Endothelial cell of umbilical vein (primary cell): ENCODE measurements at regions not wholly inside any gene's neighbourhood (a gene's known extent, or its start where the extent isn't known, plus 50 kb on each side); places are given as distances from the start of the nearest gene placed in this dataset.

Source experiments
- BruUV-seq: library from RNA; stranded (reverse); fragments of 400-500 nt; replicated peaks from 2 replicates; lab custom pipeline; 2021; lab: Mats Ljungman, UMichigan
- CTCF ChIA-PET: fragments of 300-600, 350-600 bp; sonication (Branson Sonifier 250); formaldehyde crosslinking; loops from one replicate; lab custom pipeline; 2021; ENCODE audit warnings: antibody characterized with exemption, inconsistent platforms; lab: Charles Lee
- POLR2A ChIA-PET: fragments of 300-600, 350-600 bp; sonication (Branson Sonifier 250); formaldehyde crosslinking; loops from one replicate; lab custom pipeline; 2021; ENCODE audit warnings: antibody characterized with exemption, inconsistent platforms; lab: Charles Lee
- DNase-seq: peaks from one replicate; pipeline ENCODE4 v3.0.0-alpha.2; 2011; ENCODE audit warnings: low read depth, low spot score
- FAIRE-seq: peaks from 2 replicates; lab custom pipeline; 2011; peaks lifted over from hg19 to GRCh38; lab: Jason Lieb, UNC
- H2AFZ ChIP-seq: 2 replicates; pipeline ENCODE4 v1.6.0; 2012; ENCODE audit warnings: low read depth, low read length, control low read depth, inconsistent platforms
- H3K27ac ChIP-seq: 2 replicates; pipeline ENCODE4 v1.5.1; 2011; ENCODE audit warnings: low read depth, mild to moderate bottlenecking, control low read depth, low read length, moderate library complexity; ENCODE audit not compliant: insufficient read depth
- H3K27me3 ChIP-seq, 2 experiments: 2 replicates each; pipeline versions ENCODE4 v1.6.0 to v1.6.1; 2011; ENCODE audit warnings: low read length in 2 of 2, mixed read lengths in 1 of 2; ENCODE audit not compliant: control insufficient read depth in 2 of 2, insufficient read depth in 2 of 2
- H3K36me3 ChIP-seq, 2 experiments: 2 replicates in 1 of 2; 3 replicates in 1 of 2; pipeline ENCODE4 v1.5.1; 2011; ENCODE audit warnings: low read length in 2 of 2, mild to moderate bottlenecking in 1 of 2, moderate library complexity in 1 of 2; ENCODE audit not compliant: control insufficient read depth in 2 of 2, insufficient read depth in 2 of 2; ENCODE audit errors: extremely low read depth in 1 of 2
- H3K4me1 ChIP-seq: 3 replicates; pipeline ENCODE4 v1.5.1; 2011; ENCODE audit warnings: mild to moderate bottlenecking, low read length; ENCODE audit not compliant: control insufficient read depth, insufficient read depth; ENCODE audit errors: extremely low read depth
- H3K4me2 ChIP-seq: 2 replicates; pipeline ENCODE4 v1.6.1; 2011; ENCODE audit warnings: low read length, control low read depth, mixed read lengths; ENCODE audit not compliant: insufficient read depth
- H3K4me3 ChIP-seq, 3 experiments: fragments of 200-600 bp in 1 of 3; sonication (generic), shearing (Covaris generic) in 1 of 3; replicated peaks in 1 of 3; 2 replicates each; pipeline ENCODE4 v1.5.1; 2011 to 2016; ENCODE audit warnings: control low read depth in 3 of 3, low read length in 3 of 3, mild to moderate bottlenecking in 2 of 3, inconsistent platforms in 1 of 3, low read depth in 1 of 3, moderate library complexity in 1 of 3; ENCODE audit not compliant: insufficient read depth in 1 of 3
- H3K79me2 ChIP-seq: 2 replicates; pipeline ENCODE4 v1.6.0; 2012; ENCODE audit warnings: low read length, inconsistent platforms; ENCODE audit not compliant: control insufficient read depth, insufficient read depth
- H3K9ac ChIP-seq: replicated peaks from 2 replicates; pipeline ENCODE3; 2011; ENCODE audit warnings: low read length, control low read depth; ENCODE audit not compliant: insufficient read depth; ENCODE audit errors: extremely low read depth
- H3K9me1 ChIP-seq: replicated peaks from 3 replicates; pipeline ENCODE4 v1.6.0; 2011; ENCODE audit warnings: mild to moderate bottlenecking, low read length; ENCODE audit not compliant: control insufficient read depth, insufficient read depth; ENCODE audit errors: extremely low read depth
- H3K9me3 ChIP-seq: replicated peaks from 2 replicates; pipeline ENCODE4 v1.5.1; 2012; ENCODE audit warnings: low read length, inconsistent platforms; ENCODE audit not compliant: control insufficient read depth, insufficient read depth
- H4K20me1 ChIP-seq: replicated peaks from 2 replicates; pipeline ENCODE3; 2011; ENCODE audit warnings: mild to moderate bottlenecking, low read length; ENCODE audit not compliant: control insufficient read depth, insufficient read depth; ENCODE audit errors: extremely low read depth
- CTCF ChIP-seq, 2 donors: IDR thresholded peaks; 1 replicate in 1 of 2; 2 replicates in 1 of 2; pipeline ENCODE4 v1.5.1; 2011; ENCODE audit warnings: low read length in 2 of 2, mild to moderate bottlenecking in 2 of 2, moderate library complexity in 2 of 2, control low read depth in 1 of 2, inconsistent platforms in 1 of 2, low read depth in 1 of 2; ENCODE audit not compliant: insufficient read depth in 1 of 2; ENCODE audit errors: extremely low read depth in 1 of 2
- EZH2 ChIP-seq: IDR thresholded peaks from 2 replicates; pipeline ENCODE4 v1.6.1; 2012; ENCODE audit warnings: borderline replicate concordance, low read depth, mild to moderate bottlenecking, moderate library complexity, low read length, inconsistent platforms; ENCODE audit not compliant: severe bottlenecking
- FOS ChIP-seq: IDR thresholded peaks from 2 replicates; pipeline ENCODE4 v1.6.1; 2011; ENCODE audit warnings: mild to moderate bottlenecking, low read length, moderate library complexity, borderline replicate concordance; ENCODE audit not compliant: insufficient read depth
- GATA2 ChIP-seq: IDR thresholded peaks from 2 replicates; pipeline ENCODE4 v1.7.0; 2011; ENCODE audit warnings: low read depth, mild to moderate bottlenecking, moderate library complexity, mixed read lengths, low read length; ENCODE audit not compliant: insufficient read length, insufficient read depth
- JUN ChIP-seq: IDR thresholded peaks from 2 replicates; pipeline ENCODE4 v1.6.1; 2011; ENCODE audit warnings: borderline replicate concordance, low read depth; ENCODE audit not compliant: insufficient read length, insufficient read depth
- MAX ChIP-seq: IDR thresholded peaks from 2 replicates; pipeline ENCODE4 v1.6.1; 2011; ENCODE audit not compliant: insufficient read depth, insufficient read length
- MYC ChIP-seq: IDR thresholded peaks from one replicate; pipeline ENCODE4 v1.6.1; 2011; ENCODE audit warnings: mild to moderate bottlenecking, low read depth, low read length
- POLR2A ChIP-seq: IDR thresholded peaks from 2 replicates; pipeline ENCODE4 v1.6.1; 2012; ENCODE audit warnings: low read depth, mild to moderate bottlenecking, control low read depth, low read length
- POLR2AphosphoS5 ChIP-seq: IDR thresholded peaks from 2 replicates; pipeline ENCODE4 v1.6.1; 2012; ENCODE audit warnings: low read depth, mild to moderate bottlenecking, control low read depth, low read length, moderate library complexity; ENCODE audit not compliant: insufficient read depth
- dilution Hi-C: fragments of 300-500 bp; cut with MboI; formaldehyde crosslinking; loops from one replicate; pipeline ENCODE4 v1.15.0; 2019; ENCODE audit warnings: low sequenced_read_pairs; ENCODE audit not compliant: extremely low pct_ligation_motif_present
- intact Hi-C: fragments of 100-400 bp; cut with micrococcal nuclease; formaldehyde crosslinking; loops from one replicate; pipeline ENCODE4 v1.10.0; 2022

GRCh38 chr13:72430923-72431322 is 296.5 kb downstream of the MZT1 start:
- no peaks in the 10 kb centered on the region for H3K4me1 ChIP-seq
- TF ChIP-seq CTCF (IDR thresholded peaks at IDR 0.05; ENCODE audit: extremely low read depth in 1 of 2, insufficient read depth in 1 of 2, low read depth in 1 of 2, low read length in 2 of 2) (no peak), MAX (no peak), POLR2AphosphoS5 (no peak), MYC (no peak)
- H3K79me2 ChIP-seq, result no peaks in the 10 kb centered on the region
- H3K36me3 ChIP-seq, result no peaks in the 10 kb centered on the region
- no peak overlapping the region for H3K27ac ChIP-seq
- H3K9ac ChIP-seq, result no peak overlapping the region
- intact Hi-C loops (no loop called here), dilution Hi-C loops (no loop called here)
- CTCF ChIA-PET, result no interaction called here
- POLR2A ChIA-PET, result no interaction called here
- FAIRE-seq (no peak), DNase-seq (no peak)
- no peaks in the 10 kb centered on the region for H3K9me3 ChIP-seq
- H3K27me3 ChIP-seq, result no peaks in the 10 kb centered on the region
- H3K4me3 ChIP-seq, result no peak overlapping the region
- H4K20me1 ChIP-seq, result no peaks in the 10 kb centered on the region
- no peak overlapping the region for H3K4me2 ChIP-seq
- no peak overlapping the region for H2AFZ ChIP-seq
- BruUV-seq, result no TSS peak
- H3K9me1 ChIP-seq, result peaks cover 2% of the 10 kb centered on the region

GRCh38 chr13:72427757-72428528 is 299.5 kb downstream of the MZT1 start:
- ChIA-PET POLR2A (no interaction called here), CTCF (no interaction called here)
- intact Hi-C loops (no loop called here), dilution Hi-C loops (no loop called here)
- Histone ChIP-seq H3K9me3 (no peaks in the 10 kb centered on the region), H3K27ac (no peak overlapping the region), H3K4me3 (no peak overlapping the region), H2AFZ (no peak overlapping the region), H3K9ac (no peak overlapping the region), H4K20me1 (no peaks in the 10 kb centered on the region), H3K27me3 (no peaks in the 10 kb centered on the region), H3K4me2 (no peak overlapping the region), H3K79me2 (no peaks in the 10 kb centered on the region), H3K36me3 (no peaks in the 10 kb centered on the region), H3K4me1 (no peaks in the 10 kb centered on the region), H3K9me1 (peaks cover 2% of the 10 kb centered on the region)
- DNase-seq (no peak), FAIRE-seq (no peak)
- BruUV-seq, result no TSS peak
- no peak for TF ChIP-seq GATA2
- TF ChIP-seq JUN, result no peak
- TF ChIP-seq MAX, result no peak
- no peak for TF ChIP-seq MYC
- TF ChIP-seq POLR2AphosphoS5, result no peak
- TF ChIP-seq EZH2, result no peak
- no peak for TF ChIP-seq CTCF (IDR thresholded peaks at IDR 0.05; ENCODE audit: extremely low read depth in 1 of 2, insufficient read depth in 1 of 2, low read depth in 1 of 2, low read length in 2 of 2)
- TF ChIP-seq POLR2A, result no peak
- TF ChIP-seq FOS, result no peak
